Thyroid gland (tissue), 4 donors: ENCODE measurements at regions not wholly inside any gene's neighbourhood (a gene's known extent, or its start where the extent isn't known, plus 50 kb on each side); places are given as distances from the start of the nearest gene placed in this dataset.

Experiments used
- POLR2A ChIP-seq, 2 donors: fragments of 450-650 bp; IDR thresholded peaks; one replicate each; pipeline ENCODE4 v1.6.1; 2017; ENCODE audit warnings: antibody characterized with exemption in 2 of 2, mild to moderate bottlenecking in 2 of 2, moderate library complexity in 1 of 2
- TF ChIP-seq, protein P1 (sequence below), 6 experiments: fragments of 200-600 bp in 3 of 6; fragments of 450-650 bp in 3 of 6; sonication (generic) in 3 of 6; IDR thresholded peaks; one replicate each; pipeline ENCODE4 v1.5.1; 2016 to 2019; ENCODE audit warnings: antibody characterized with exemption in 6 of 6, mild to moderate bottlenecking in 2 of 6, inconsistent platforms in 1 of 6, moderate library complexity in 1 of 6

DNA sequence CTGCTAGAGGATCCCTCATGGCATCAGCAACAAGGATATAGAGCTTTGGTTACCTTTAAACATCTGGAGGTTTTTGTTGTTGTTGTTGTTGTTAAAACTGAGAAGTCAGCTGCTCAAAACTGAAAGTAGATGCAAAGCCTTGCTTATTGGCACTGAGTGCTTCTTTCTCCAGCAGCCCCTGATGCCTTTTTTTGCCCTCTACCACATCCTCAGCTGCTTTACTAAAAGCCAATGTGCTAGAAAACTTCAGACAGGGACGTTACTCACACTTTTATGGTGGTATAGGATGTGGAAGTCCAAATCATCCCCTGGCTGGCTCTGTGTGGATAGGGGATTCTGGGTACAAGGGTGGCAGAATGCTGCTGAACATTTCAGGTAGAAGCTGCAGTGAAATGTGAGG, 78.3 kb upstream of the CHST9 start:
- TF ChIP-seq, protein P1, sequence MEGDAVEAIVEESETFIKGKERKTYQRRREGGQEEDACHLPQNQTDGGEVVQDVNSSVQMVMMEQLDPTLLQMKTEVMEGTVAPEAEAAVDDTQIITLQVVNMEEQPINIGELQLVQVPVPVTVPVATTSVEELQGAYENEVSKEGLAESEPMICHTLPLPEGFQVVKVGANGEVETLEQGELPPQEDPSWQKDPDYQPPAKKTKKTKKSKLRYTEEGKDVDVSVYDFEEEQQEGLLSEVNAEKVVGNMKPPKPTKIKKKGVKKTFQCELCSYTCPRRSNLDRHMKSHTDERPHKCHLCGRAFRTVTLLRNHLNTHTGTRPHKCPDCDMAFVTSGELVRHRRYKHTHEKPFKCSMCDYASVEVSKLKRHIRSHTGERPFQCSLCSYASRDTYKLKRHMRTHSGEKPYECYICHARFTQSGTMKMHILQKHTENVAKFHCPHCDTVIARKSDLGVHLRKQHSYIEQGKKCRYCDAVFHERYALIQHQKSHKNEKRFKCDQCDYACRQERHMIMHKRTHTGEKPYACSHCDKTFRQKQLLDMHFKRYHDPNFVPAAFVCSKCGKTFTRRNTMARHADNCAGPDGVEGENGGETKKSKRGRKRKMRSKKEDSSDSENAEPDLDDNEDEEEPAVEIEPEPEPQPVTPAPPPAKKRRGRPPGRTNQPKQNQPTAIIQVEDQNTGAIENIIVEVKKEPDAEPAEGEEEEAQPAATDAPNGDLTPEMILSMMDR (IDR thresholded peaks at IDR 0.05) = no peak
- no peak for TF ChIP-seq POLR2A (IDR thresholded peaks at IDR 0.05)
